ENCODE measurements at regions not wholly inside any gene's neighbourhood (a gene's known extent, or its start where the extent isn't known, plus 50 kb on each side); places are given as distances from the start of the nearest gene placed in this dataset.

DNA sequence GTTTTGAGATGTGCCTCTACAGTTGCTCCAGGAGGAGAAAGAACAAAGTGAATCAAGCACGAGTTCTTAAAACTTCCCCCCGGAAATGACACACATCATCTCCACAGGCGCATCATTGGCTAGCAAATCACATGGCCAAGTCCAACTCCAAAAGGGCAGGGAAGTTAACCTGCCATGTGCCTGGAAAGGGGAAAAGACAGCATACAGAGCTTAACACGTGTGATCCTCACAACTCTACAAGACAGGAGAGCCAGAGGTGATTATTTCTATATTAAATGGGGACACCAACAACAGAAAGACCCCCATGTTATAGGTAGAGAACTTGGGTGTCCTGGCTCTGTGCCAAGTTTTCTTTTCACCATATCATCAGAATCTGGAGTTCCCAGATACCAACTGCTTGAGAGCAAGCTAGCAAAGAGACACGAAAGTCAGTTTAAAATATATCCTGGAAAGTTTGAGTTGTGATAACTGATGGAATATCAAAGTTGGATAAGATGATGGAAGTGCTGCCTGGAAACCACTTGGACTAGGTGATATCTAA, 871.1 kb downstream of the UQCRFS1 start:
- TF ChIP-seq, protein P1, sequence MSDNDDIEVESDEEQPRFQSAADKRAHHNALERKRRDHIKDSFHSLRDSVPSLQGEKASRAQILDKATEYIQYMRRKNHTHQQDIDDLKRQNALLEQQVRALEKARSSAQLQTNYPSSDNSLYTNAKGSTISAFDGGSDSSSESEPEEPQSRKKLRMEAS (IDR thresholded peaks at IDR 0.05; ENCODE audit: low read depth, low read length), result no peak
- TF ChIP-seq, protein P2, sequence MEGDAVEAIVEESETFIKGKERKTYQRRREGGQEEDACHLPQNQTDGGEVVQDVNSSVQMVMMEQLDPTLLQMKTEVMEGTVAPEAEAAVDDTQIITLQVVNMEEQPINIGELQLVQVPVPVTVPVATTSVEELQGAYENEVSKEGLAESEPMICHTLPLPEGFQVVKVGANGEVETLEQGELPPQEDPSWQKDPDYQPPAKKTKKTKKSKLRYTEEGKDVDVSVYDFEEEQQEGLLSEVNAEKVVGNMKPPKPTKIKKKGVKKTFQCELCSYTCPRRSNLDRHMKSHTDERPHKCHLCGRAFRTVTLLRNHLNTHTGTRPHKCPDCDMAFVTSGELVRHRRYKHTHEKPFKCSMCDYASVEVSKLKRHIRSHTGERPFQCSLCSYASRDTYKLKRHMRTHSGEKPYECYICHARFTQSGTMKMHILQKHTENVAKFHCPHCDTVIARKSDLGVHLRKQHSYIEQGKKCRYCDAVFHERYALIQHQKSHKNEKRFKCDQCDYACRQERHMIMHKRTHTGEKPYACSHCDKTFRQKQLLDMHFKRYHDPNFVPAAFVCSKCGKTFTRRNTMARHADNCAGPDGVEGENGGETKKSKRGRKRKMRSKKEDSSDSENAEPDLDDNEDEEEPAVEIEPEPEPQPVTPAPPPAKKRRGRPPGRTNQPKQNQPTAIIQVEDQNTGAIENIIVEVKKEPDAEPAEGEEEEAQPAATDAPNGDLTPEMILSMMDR (IDR thresholded peaks at IDR 0.05; ENCODE audit: low read depth, low read length), result no peak
- H3K4me3 ChIP-seq (ENCODE audit: low read depth, low read length), result no peak overlapping the region
- no peak for DNase-seq (ENCODE audit: low read depth)

DNA sequence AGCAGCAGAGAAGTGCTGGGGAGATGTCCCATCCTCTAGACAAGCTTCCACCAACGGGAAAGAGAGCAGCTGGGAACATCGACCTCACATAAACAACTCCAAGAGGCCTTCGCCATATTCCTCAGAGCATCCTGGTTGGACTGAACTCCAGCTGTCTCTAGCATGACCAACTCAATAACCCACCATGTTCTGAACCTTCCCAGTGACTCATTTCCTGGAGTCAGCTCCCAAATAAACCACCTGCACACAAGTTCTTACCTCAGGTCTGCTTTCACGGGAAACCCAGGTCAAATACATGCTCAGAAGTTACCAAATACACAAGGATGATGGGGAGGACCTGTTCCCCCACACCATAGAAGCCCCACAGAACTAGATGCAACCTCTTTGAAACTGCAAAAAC, 878.5 kb downstream of the UQCRFS1 start:
- H3K4me3 ChIP-seq (ENCODE audit: low read depth, low read length), result no peak overlapping the region
- no peak for DNase-seq (ENCODE audit: low read depth)
- no peak for TF ChIP-seq POLR2A (IDR thresholded peaks at IDR 0.05; ENCODE audit: extremely low read depth, insufficient read length)
- TF ChIP-seq, protein P2 (IDR thresholded peaks at IDR 0.05; ENCODE audit: low read depth, low read length), result no peak
- TF ChIP-seq, protein P1 (IDR thresholded peaks at IDR 0.05; ENCODE audit: low read depth, low read length), result no peak
- no peak for TF ChIP-seq MYC (IDR thresholded peaks at IDR 0.05; ENCODE audit: low read depth, low read length)

DNA sequence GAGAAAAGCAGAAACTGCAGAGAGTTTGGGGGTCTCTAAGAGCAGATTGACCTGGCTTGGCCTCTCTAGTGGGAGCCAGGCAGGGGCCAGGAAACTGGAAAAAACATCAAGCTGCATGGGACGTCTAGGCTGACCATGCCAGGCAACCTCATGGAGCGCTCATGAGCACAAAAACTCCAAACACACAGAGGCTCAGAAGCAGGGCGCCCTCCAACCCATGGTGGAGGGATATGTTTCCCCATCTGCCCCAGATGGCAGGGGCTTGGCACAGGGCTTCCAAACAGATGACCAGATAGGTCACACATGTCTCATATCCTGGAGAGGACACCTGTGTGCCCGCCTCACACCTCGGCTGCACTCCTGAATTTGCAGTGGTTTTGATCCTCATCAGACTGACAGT, 879.0 kb downstream of the UQCRFS1 start:
- TF ChIP-seq POLR2A (IDR thresholded peaks at IDR 0.05; ENCODE audit: extremely low read depth, insufficient read length) (no peak), MYC (IDR thresholded peaks at IDR 0.05; ENCODE audit: low read depth, low read length) (no peak)
- TF ChIP-seq, protein P1 (IDR thresholded peaks at IDR 0.05; ENCODE audit: low read depth, low read length), result no peak
- TF ChIP-seq, protein P2 (IDR thresholded peaks at IDR 0.05; ENCODE audit: low read depth, low read length), result no peak
- no peak for DNase-seq (ENCODE audit: low read depth)
- no peak overlapping the region for H3K4me3 ChIP-seq (ENCODE audit: low read depth, low read length)

DNA sequence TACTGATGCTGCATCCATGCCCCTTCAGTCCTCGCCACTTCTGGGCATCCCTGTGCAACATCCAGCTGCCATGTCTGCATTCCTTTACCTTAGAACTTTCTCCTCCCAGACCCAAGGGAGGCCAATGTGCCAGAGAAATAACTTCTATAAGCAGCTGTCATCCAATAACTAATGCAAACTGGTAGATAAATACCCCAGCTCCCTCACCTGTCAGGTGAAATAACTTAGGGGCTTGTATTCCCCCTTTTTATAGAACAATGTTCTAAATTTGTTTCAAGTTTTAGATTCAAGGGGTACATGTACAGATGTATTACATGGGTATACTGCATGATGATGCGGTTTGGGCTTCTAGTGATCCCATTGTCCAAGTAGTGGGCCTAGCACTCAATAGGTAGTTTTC, 880.1 kb downstream of the UQCRFS1 start:
- H3K4me3 ChIP-seq (ENCODE audit: low read depth, low read length), result no peak overlapping the region
- TF ChIP-seq MYC (IDR thresholded peaks at IDR 0.05; ENCODE audit: low read depth, low read length) (no peak), POLR2A (IDR thresholded peaks at IDR 0.05; ENCODE audit: extremely low read depth, insufficient read length) (no peak)
- TF ChIP-seq, protein P1 (IDR thresholded peaks at IDR 0.05; ENCODE audit: low read depth, low read length), result no peak
- TF ChIP-seq, protein P2 (IDR thresholded peaks at IDR 0.05; ENCODE audit: low read depth, low read length), result no peak
- no peak for DNase-seq (ENCODE audit: low read depth)

DNA sequence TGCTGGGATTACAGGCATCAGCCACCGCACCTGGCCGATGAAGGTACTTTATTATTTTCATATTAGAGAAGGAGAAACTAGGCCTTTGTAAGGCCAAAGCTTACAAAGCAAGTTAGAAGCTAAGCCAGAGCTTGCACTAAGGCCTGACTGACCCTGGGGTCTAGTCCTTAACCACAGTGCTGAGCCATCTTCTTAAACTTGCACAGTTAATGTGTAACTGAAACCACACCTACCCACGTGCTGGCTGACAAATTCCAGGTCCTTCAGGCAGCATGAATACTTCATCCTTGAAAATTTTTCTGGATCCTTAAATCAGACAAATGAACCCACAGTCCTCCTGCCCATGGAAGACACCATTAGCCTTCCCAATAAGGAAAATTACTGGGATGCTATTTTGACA, 880.6 kb downstream of the UQCRFS1 start:
- DNase-seq (ENCODE audit: low read depth), result no peak
- H3K4me3 ChIP-seq (ENCODE audit: low read depth, low read length), result no peak overlapping the region
- no peak for TF ChIP-seq POLR2A (IDR thresholded peaks at IDR 0.05; ENCODE audit: extremely low read depth, insufficient read length)
- TF ChIP-seq MYC (IDR thresholded peaks at IDR 0.05; ENCODE audit: low read depth, low read length), result no peak
- TF ChIP-seq, protein P2 (IDR thresholded peaks at IDR 0.05; ENCODE audit: low read depth, low read length), result no peak
- TF ChIP-seq, protein P1 (IDR thresholded peaks at IDR 0.05; ENCODE audit: low read depth, low read length), result no peak

DNA sequence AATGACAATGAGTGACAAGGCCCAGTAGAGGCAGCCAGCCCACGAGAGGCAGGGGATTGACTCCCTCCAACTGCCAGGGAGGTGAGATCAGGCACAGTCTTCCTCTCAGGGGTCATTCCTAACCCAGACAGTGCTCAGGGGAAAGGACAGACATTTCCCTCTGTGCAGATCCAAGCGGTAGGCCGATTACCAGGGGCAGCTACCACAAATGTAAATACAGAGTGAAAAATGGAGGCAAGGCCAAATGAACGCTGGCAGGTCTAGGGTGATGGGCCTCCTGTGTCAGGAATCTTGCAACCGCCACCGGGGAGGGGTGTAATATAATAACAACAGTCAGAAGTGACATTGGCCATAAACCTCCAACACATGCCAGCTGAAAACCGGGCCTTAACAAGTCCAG, 881.4 kb downstream of the UQCRFS1 start:
- DNase-seq (ENCODE audit: low read depth), result no peak
- no peak overlapping the region for H3K4me3 ChIP-seq (ENCODE audit: low read depth, low read length)
- TF ChIP-seq, protein P2 (IDR thresholded peaks at IDR 0.05; ENCODE audit: low read depth, low read length), result no peak
- TF ChIP-seq, protein P1 (IDR thresholded peaks at IDR 0.05; ENCODE audit: low read depth, low read length), result no peak
- no peak for TF ChIP-seq MYC (IDR thresholded peaks at IDR 0.05; ENCODE audit: low read depth, low read length)
- no peak for TF ChIP-seq POLR2A (IDR thresholded peaks at IDR 0.05; ENCODE audit: extremely low read depth, insufficient read length)
